Colonic mucosa (tissue), 4 donors: ENCODE measurements at regions not wholly inside any gene's neighbourhood (a gene's known extent, or its start where the extent isn't known, plus 50 kb on each side); places are given as distances from the start of the nearest gene placed in this dataset.

Experiments used
- DNase-seq: peaks from one replicate; pipeline ENCODE4 v3.0.0-alpha.2; 2020
- H3K27ac ChIP-seq: fragments of 200-600 bp; one replicate; pipeline ENCODE4 v1.8.0; 2021
- H3K27me3 ChIP-seq: fragments of 200-600 bp; one replicate; pipeline ENCODE4 v1.8.0; 2021
- H3K36me3 ChIP-seq: fragments of 200-600 bp; one replicate; pipeline ENCODE4 v1.8.0; 2021
- H3K4me1 ChIP-seq: fragments of 200-600 bp; one replicate; pipeline ENCODE4 v1.8.0; 2021; ENCODE audit warnings: mild to moderate bottlenecking
- H3K4me3 ChIP-seq: fragments of 200-600 bp; one replicate; pipeline ENCODE4 v1.8.0; 2021
- H3K9ac ChIP-seq, 2 donors: one replicate each; pipeline ENCODE4 v1.7.0; 2013; ENCODE audit warnings: control low read depth in 2 of 2, low read depth in 2 of 2, low read length in 2 of 2
- H3K9me3 ChIP-seq: fragments of 200-600 bp; one replicate; pipeline ENCODE4 v1.8.0; 2021
- CTCF ChIP-seq: fragments of 200-600 bp; IDR thresholded peaks from one replicate; pipeline ENCODE4 v1.8.0; 2022; ENCODE audit warnings: antibody characterized with exemption, mild to moderate bottlenecking
- intact Hi-C: fragments of 100-400 bp; cut with DNase I; formaldehyde crosslinking; loops from one replicate; pipeline ENCODE4 v1.14.1; 2022
- donor health status: healthy.
- donor health status: DM: no; HTN: no; CAD: no.
- donor health status: DM: no; HTN: no; CAD: no.

DNA sequence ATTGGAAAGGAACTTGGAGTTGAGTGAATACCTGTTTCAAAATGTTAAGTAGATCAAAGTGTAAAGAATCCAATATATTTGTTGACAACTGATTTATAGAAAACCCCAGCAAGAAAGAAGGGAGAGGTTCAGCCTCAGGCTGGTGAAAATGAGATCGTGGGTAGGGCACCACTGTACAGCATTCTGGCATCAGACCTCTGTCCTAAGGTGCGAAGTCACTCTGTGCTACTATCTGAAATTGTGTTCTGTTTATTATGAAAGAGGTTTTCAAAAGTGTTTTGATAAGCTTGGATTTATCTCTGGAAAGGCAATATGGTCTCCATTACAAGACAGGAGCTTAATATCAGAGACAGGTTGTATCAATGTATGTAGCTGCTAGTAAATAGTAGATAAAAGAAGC is 80.5 kb upstream of the MAP4K3 start:
- no peaks in the 10 kb centered on the region for H3K4me1 ChIP-seq
- no peak for TF ChIP-seq CTCF
- no peak overlapping the region for H3K27ac ChIP-seq
- H3K9ac ChIP-seq = no peak overlapping the region
- intact Hi-C loops = loop anchor here (10.0 kb wide), 1 partner anchor 83 kb away; the partner anchor contains the start of gene MAP4K3
- no peaks in the 10 kb centered on the region for H3K27me3 ChIP-seq
- no peak overlapping the region for H3K4me3 ChIP-seq
- no peaks in the 10 kb centered on the region for H3K9me3 ChIP-seq
- DNase-seq = no peak
- H3K36me3 ChIP-seq = no peaks in the 10 kb centered on the region

GRCh38 chr2:39519886-39520285 is 82.8 kb upstream of the MAP4K3 start:
- Histone ChIP-seq H3K36me3 (no peaks in the 10 kb centered on the region), H3K4me1 (no peaks in the 10 kb centered on the region), H3K27me3 (no peaks in the 10 kb centered on the region), H3K4me3 (no peak overlapping the region), H3K9me3 (no peaks in the 10 kb centered on the region), H3K9ac (no peak overlapping the region), H3K27ac (no peak overlapping the region)
- no peak for DNase-seq
- intact Hi-C loops = loop anchor here (10.0 kb wide), 2 partner anchors 85 to 145 kb away; partner anchors contain the start of gene MAP4K3
- TF ChIP-seq CTCF = no peak

- intact Hi-C loops = loop anchor here (10.0 kb wide), 1 partner anchor 147 kb away; no protein-coding TSS in a partner anchor
- Histone ChIP-seq H3K4me3 (no peak overlapping the region), H3K36me3 (no peaks in the 10 kb centered on the region), H3K9ac (no peak overlapping the region), H3K27ac (peak overlapping the region; percentile 65), H3K9me3 (no peaks in the 10 kb centered on the region), H3K4me1 (no peaks in the 10 kb centered on the region), H3K27me3 (no peaks in the 10 kb centered on the region)
- DNase-seq = no peak
- TF ChIP-seq CTCF = no peak
These were observed 84.9 kb upstream of the MAP4K3 start for GRCh38 chr2:39521876-39522517.

- DNase-seq = no peak
- Histone ChIP-seq H3K27ac (peak overlapping the region; percentile 65), H3K36me3 (no peaks in the 10 kb centered on the region), H3K4me1 (no peaks in the 10 kb centered on the region), H3K9ac (no peak overlapping the region), H3K9me3 (no peaks in the 10 kb centered on the region), H3K4me3 (no peak overlapping the region), H3K27me3 (no peaks in the 10 kb centered on the region)
- intact Hi-C loops = loop anchor here (10.0 kb wide), 1 partner anchor 148 kb away; no protein-coding TSS in a partner anchor
- TF ChIP-seq CTCF = no peak
These were observed 85.4 kb upstream of the MAP4K3 start for GRCh38 chr2:39522518-39522877.

DNA sequence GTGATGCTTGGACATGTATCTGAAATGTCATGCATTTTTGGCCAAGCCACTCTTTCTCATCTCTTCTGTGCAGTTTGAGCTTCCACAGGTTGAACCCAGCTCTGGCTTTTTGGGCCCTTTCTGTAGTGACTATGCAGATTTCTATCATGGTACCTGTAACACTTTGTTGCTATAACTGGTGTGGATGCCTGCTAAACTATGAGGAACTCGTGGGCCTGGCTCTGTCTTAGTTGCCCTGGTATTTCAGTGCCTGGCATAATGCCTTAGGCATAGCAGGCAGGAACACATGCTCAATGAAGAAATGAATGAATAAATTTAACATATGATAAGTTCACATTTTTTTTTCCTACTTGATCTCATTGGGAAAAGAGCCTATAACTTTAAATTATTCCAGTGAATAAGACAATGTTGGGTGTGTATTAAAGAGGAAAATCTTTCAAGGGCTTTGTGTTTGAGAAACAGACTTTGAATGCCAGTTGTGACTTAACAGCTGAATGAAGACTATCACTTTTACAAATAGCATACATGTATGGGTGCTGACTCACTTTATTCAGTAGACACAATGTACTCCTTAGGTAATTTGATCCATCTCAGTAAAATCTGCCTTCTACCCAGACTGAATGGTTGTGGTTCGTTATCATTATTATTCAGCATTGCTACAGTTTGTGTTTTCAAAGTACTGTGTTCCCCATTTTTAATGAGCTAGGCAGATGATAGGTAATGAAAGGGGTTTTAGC is 86.4 kb upstream of the MAP4K3 start:
- H3K36me3 ChIP-seq = no peaks in the 10 kb centered on the region
- H3K4me3 ChIP-seq = no peak overlapping the region
- no peaks in the 10 kb centered on the region for H3K27me3 ChIP-seq
- H3K9ac ChIP-seq = no peak overlapping the region
- no peak overlapping the region for H3K27ac ChIP-seq
- no peak for DNase-seq
- no peaks in the 10 kb centered on the region for H3K4me1 ChIP-seq
- TF ChIP-seq CTCF = no peak
- intact Hi-C loops = loop anchor here (10.0 kb wide), 1 partner anchor 149 kb away; no protein-coding TSS in a partner anchor
- H3K9me3 ChIP-seq = no peaks in the 10 kb centered on the region
